ENCODE measurements at regions not wholly inside any gene's neighbourhood (a gene's known extent, or its start where the extent isn't known, plus 50 kb on each side); places are given as distances from the start of the nearest gene placed in this dataset.
A peak's percentile ranks its signal among the peaks of the same experiment; 100 is the strongest.

DNA sequence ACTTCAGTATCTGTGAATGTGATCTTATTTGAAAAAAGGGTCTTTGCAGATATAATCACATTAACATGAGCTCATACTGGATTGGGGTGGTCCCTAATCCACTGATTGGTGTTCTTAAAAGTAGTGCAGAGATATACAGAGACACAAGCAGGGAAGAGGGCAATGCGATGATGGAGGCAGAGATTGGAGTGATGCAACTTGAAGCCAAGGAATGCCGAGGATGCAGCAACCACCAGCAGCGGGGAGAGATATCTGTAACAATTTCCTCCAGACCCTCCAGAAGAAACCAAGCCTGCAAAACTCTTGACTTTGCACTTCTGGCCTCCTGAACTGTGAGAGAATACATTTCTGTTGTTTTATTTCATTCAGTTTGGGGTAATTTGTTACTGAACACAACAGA, 171.0 kb upstream of the MBNL1 start:
- Histone ChIP-seq H3K23me2 (ENCODE audit: insufficient read length, low read depth, low read length, poor library complexity, severe bottlenecking) (no peaks in the 10 kb centered on the region), H3K4ac (ENCODE audit: low read depth, low read length) (no peak overlapping the region), H2AK5ac (ENCODE audit: insufficient read length, low read length) (no peak overlapping the region), H3T11ph (ENCODE audit: low read length) (no peak overlapping the region), H3K14ac (ENCODE audit: insufficient read depth, low read length) (no peak overlapping the region), H3K4me2 (ENCODE audit: insufficient read depth, insufficient read length, low read length) (no peak overlapping the region), H4K5ac (ENCODE audit: insufficient read length, low read depth, low read length) (no peak overlapping the region), H3K27ac (ENCODE audit: insufficient read length, low read depth, low read length) (no peak overlapping the region), H4K91ac (ENCODE audit: insufficient read length, low read depth, low read length) (no peak overlapping the region), H3K18ac (ENCODE audit: insufficient read length, low read depth, low read length) (no peak overlapping the region), H2BK12ac (ENCODE audit: insufficient read length, low read depth, low read length) (no peak overlapping the region), H3K79me2 (ENCODE audit: insufficient read depth, low read length) (no peaks in the 10 kb centered on the region), H4K20me1 (ENCODE audit: control insufficient read depth, insufficient read depth, insufficient read length) (no peaks in the 10 kb centered on the region), H2BK120ac (ENCODE audit: low read depth, low read length, poor library complexity, severe bottlenecking) (no peak overlapping the region), H3K27me3 (ENCODE audit: insufficient read depth, low read length) (no peaks in the 10 kb centered on the region), H2BK15ac (ENCODE audit: low read depth, low read length) (no peak overlapping the region), H2AFZ (ENCODE audit: low read length) (no peak overlapping the region), H3K4me1 (ENCODE audit: insufficient read depth, low read length) (no peaks in the 10 kb centered on the region), H3K9ac (ENCODE audit: extremely low read depth, insufficient read length, low read length) (no peak overlapping the region), H3K23ac (ENCODE audit: insufficient read length, low read depth, low read length) (no peak overlapping the region), H2BK20ac (ENCODE audit: low read depth, low read length, poor library complexity, severe bottlenecking) (no peak overlapping the region), H3K9me3 (ENCODE audit: control insufficient read depth, low read depth, low read length) (no peaks in the 10 kb centered on the region), H4K8ac (replicated peaks; ENCODE audit: insufficient read length, low read depth, low read length) (no peak overlapping the region), H3K79me1 (ENCODE audit: insufficient read depth, low read depth, low read length, poor library complexity, severe bottlenecking) (no peaks in the 10 kb centered on the region), H2BK5ac (ENCODE audit: insufficient read length, low read length) (no peak overlapping the region), H3K56ac (ENCODE audit: insufficient read length, low read depth, low read length) (no peak overlapping the region)
- no CpG with 5 or more reads among the region's 3 CpGs for WGBS (ENCODE audit: extremely low coverage, insufficient read length, low lambda C conversion rate)
- TF ChIP-seq, protein P1, sequence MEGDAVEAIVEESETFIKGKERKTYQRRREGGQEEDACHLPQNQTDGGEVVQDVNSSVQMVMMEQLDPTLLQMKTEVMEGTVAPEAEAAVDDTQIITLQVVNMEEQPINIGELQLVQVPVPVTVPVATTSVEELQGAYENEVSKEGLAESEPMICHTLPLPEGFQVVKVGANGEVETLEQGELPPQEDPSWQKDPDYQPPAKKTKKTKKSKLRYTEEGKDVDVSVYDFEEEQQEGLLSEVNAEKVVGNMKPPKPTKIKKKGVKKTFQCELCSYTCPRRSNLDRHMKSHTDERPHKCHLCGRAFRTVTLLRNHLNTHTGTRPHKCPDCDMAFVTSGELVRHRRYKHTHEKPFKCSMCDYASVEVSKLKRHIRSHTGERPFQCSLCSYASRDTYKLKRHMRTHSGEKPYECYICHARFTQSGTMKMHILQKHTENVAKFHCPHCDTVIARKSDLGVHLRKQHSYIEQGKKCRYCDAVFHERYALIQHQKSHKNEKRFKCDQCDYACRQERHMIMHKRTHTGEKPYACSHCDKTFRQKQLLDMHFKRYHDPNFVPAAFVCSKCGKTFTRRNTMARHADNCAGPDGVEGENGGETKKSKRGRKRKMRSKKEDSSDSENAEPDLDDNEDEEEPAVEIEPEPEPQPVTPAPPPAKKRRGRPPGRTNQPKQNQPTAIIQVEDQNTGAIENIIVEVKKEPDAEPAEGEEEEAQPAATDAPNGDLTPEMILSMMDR (conservative IDR thresholded peaks at IDR 0.05), result no peak
- Mint-ChIP-seq H3K27me3 (ENCODE audit: low read depth) (no peaks in the 10 kb centered on the region), H3K36me3 (ENCODE audit: insufficient read depth in 1 of 3, low read depth in 3 of 3) (no peaks in the 10 kb centered on the region), H3K4me1 (peaks cover 0 to 3% of the 10 kb centered on the region in 2 experiments; a peak in 1 of 4 replicates), H3K9me3 (no peaks in the 10 kb centered on the region), H3K27ac (peak overlapping the region in 1 of 3 experiments; percentile 5; a peak in 1 of 7 replicates), H3K4me3 (no peak overlapping the region)
- DNase-seq, result no peak

Measured in H9 (cell line).